Activated naive CD8-positive, alpha-beta T cell treated with anti-CD3 and anti-CD28 coated beads, Interleukin-2, amount 50 U/mL, for 16 hours (primary cell): ENCODE measurements at regions not wholly inside any gene's neighbourhood (a gene's known extent, or its start where the extent isn't known, plus 50 kb on each side); places are given as distances from the start of the nearest gene placed in this dataset.

Experiments used
- DNase-seq: peaks from one replicate; pipeline ENCODE4 v3.0.0-alpha.2; 2020; ENCODE audit warnings: low read depth, low spot score

GRCh38 chr6:19664878-19665612 lies 172.1 kb upstream of the ID4 start:
- DNase-seq, result no peak

GRCh38 chr6:19665613-19665909 lies 171.6 kb upstream of the ID4 start:
- no peak for DNase-seq

- no peak for DNase-seq
Measured at GRCh38 chr6:19668710-19669109, 168.5 kb upstream of the ID4 start.

GRCh38 chr6:19669206-19669605 lies 168.0 kb upstream of the ID4 start:
- no peak for DNase-seq

GRCh38 chr6:19682859-19683258 lies 154.3 kb upstream of the ID4 start:
- DNase-seq, result no peak

GRCh38 chr6:19690325-19691075 lies 146.7 kb upstream of the ID4 start:
- no peak for DNase-seq

GRCh38 chr6:19691465-19692167 lies 145.6 kb upstream of the ID4 start:
- DNase-seq, result no peak

GRCh38 chr6:19692506-19693298 lies 144.5 kb upstream of the ID4 start:
- no peak for DNase-seq

- no peak for DNase-seq
Measured at GRCh38 chr6:19694697-19695096, 142.5 kb upstream of the ID4 start.

- DNase-seq, result no peak
Measured at GRCh38 chr6:19697744-19698290, 139.4 kb upstream of the ID4 start.

- DNase-seq, result no peak
Measured at GRCh38 chr6:19699932-19700331, 137.2 kb upstream of the ID4 start.

- DNase-seq, result no peak
Measured at GRCh38 chr6:19705606-19706005, 131.6 kb upstream of the ID4 start.

GRCh38 chr6:19712012-19712688 lies 125.0 kb upstream of the ID4 start:
- no peak for DNase-seq

GRCh38 chr6:19712998-19713397 lies 124.2 kb upstream of the ID4 start:
- DNase-seq, result no peak

GRCh38 chr6:19713411-19713810 lies 123.8 kb upstream of the ID4 start:
- DNase-seq, result no peak

- DNase-seq, result no peak
Measured at GRCh38 chr6:19713984-19714383, 123.2 kb upstream of the ID4 start.

GRCh38 chr6:19714434-19715166 lies 122.6 kb upstream of the ID4 start:
- DNase-seq, result no peak

GRCh38 chr6:19715167-19715551 lies 122.0 kb upstream of the ID4 start:
- DNase-seq, result no peak

GRCh38 chr6:19719691-19720128 lies 117.5 kb upstream of the ID4 start:
- no peak for DNase-seq

GRCh38 chr6:19721766-19722377 lies 115.3 kb upstream of the ID4 start:
- DNase-seq, result no peak
